PC-3 (cell line): ENCODE measurements at regions not wholly inside any gene's neighbourhood (a gene's known extent, or its start where the extent isn't known, plus 50 kb on each side); places are given as distances from the start of the nearest gene placed in this dataset.

Experiments used
- ATAC-seq: fragments of 200-7000 bp; cut with Tn5 transposase; 2 replicates; pipeline ENCODE4 v1.9.1; 2020; ENCODE audit warnings: mild to moderate bottlenecking, moderate library complexity
- BruUV-seq: library from RNA; stranded (reverse); fragments of 400-500 nt; replicated peaks from 2 replicates; lab custom pipeline; 2021; lab: Mats Ljungman, UMichigan
- CTCF ChIA-PET: fragments of 300-600 bp; sonication (Branson Sonifier 250); formaldehyde crosslinking; loops from one replicate; lab custom pipeline; 2022; ENCODE audit warnings: antibody characterized with exemption; lab: Charles Lee
- POLR2A ChIA-PET: fragments of 300-600 bp; sonication (Branson Sonifier 250); formaldehyde crosslinking; loops from one replicate; lab custom pipeline; 2022; ENCODE audit warnings: antibody characterized with exemption; ENCODE audit not compliant: unreplicated experiment; lab: Charles Lee
- DNase-seq: peaks from one replicate; pipeline ENCODE4 v3.0.0-alpha.2; 2015
- H2AFZ ChIP-seq: fragments of 300-600 bp; sonication (generic); 2 replicates; pipeline ENCODE4 v1.6.0; 2016; ENCODE audit warnings: antibody characterized with exemption, low read length
- H3F3A ChIP-seq: fragments of 300-600 bp; sonication (generic); one replicate; pipeline ENCODE4 v1.6.0; 2017; ENCODE audit warnings: antibody characterized with exemption, low read length, control low read depth, mild to moderate bottlenecking; ENCODE audit not compliant: unreplicated experiment
- H3K27ac ChIP-seq: fragments of 300-600 bp; sonication (generic); 2 replicates; pipeline ENCODE4 v1.5.1; 2016; ENCODE audit warnings: mild to moderate bottlenecking, low read length
- H3K27me3 ChIP-seq: fragments of 300-600 bp; sonication (generic); 2 replicates; pipeline ENCODE4 v1.6.1; 2016; ENCODE audit warnings: low read length, mixed read lengths
- H3K36me3 ChIP-seq: fragments of 300-600 bp; sonication (generic); 2 replicates; pipeline ENCODE4 v1.6.1; 2016; ENCODE audit warnings: low read depth, mixed run types, low read length, mixed read lengths
- H3K4me1 ChIP-seq: fragments of 300-600 bp; sonication (generic); 2 replicates; pipeline ENCODE4 v1.5.1; 2016; ENCODE audit warnings: low read length; ENCODE audit not compliant: insufficient read depth
- H3K4me2 ChIP-seq: fragments of 300-600 bp; sonication (generic); 2 replicates; pipeline ENCODE4 v1.6.0; 2016; ENCODE audit warnings: low read length
- H3K4me3 ChIP-seq: fragments of 300-600 bp; sonication (generic); 2 replicates; pipeline ENCODE4 v1.5.1; 2016; ENCODE audit warnings: mild to moderate bottlenecking, low read length, mixed read lengths
- H3K79me2 ChIP-seq: fragments of 300-600 bp; sonication (generic); 2 replicates; pipeline ENCODE4 v1.6.1; 2017; ENCODE audit warnings: low read length, mixed read lengths
- H3K9ac ChIP-seq: fragments of 300-600 bp; sonication (generic); 2 replicates; pipeline ENCODE4 v1.6.0; 2016; ENCODE audit warnings: mild to moderate bottlenecking, low read length
- H3K9me2 ChIP-seq: fragments of 300-600 bp; sonication (generic); replicated peaks from 2 replicates; pipeline ENCODE4 v1.6.1; 2016; ENCODE audit warnings: mixed run types, low read length, mixed read lengths
- H3K9me3 ChIP-seq: fragments of 300-600 bp; sonication (generic); 2 replicates; pipeline ENCODE4 v1.6.1; 2016; ENCODE audit warnings: low read length, mixed read lengths
- H4K20me1 ChIP-seq: fragments of 300-600 bp; sonication (generic); 2 replicates; pipeline ENCODE4 v1.6.1; 2016; ENCODE audit warnings: low read length, mixed read lengths
- CTCF ChIP-seq: fragments of 300-600 bp; sonication (generic); conservative IDR thresholded peaks from 2 replicates; pipeline ENCODE4 v1.5.1; 2017; ENCODE audit warnings: antibody characterized with exemption, low read depth, mild to moderate bottlenecking, low read length
- EZH2 ChIP-seq: fragments of 300-600 bp; sonication (generic); IDR thresholded peaks from one replicate; pipeline ENCODE4 v1.6.1; 2017; ENCODE audit warnings: antibody characterized with exemption, mild to moderate bottlenecking, low read length; ENCODE audit not compliant: unreplicated experiment
- EZH2phosphoT487 ChIP-seq: fragments of 300-600 bp; sonication (generic); IDR thresholded peaks from 2 replicates; pipeline ENCODE4 v1.6.1; 2018; ENCODE audit warnings: mild to moderate bottlenecking, antibody characterized with exemption, low read length, borderline replicate concordance
- intact Hi-C: fragments of 100-400 bp; cut with micrococcal nuclease; formaldehyde crosslinking; loops from 2 replicates; pipeline ENCODE4 v1.9.0; 2023

- TF ChIP-seq EZH2phosphoT487 (no peak), CTCF (no peak), EZH2 (no peak)
- no TSS peak for BruUV-seq
- ATAC-seq (no peak), DNase-seq (no peak)
- Histone ChIP-seq H3K4me3 (no peak overlapping the region), H3K79me2 (no peaks in the 10 kb centered on the region), H4K20me1 (no peaks in the 10 kb centered on the region), H3K9ac (no peak overlapping the region), H3K27ac (no peak overlapping the region), H3K36me3 (no peaks in the 10 kb centered on the region), H3F3A (no peaks in the 10 kb centered on the region), H3K27me3 (no peaks in the 10 kb centered on the region), H3K9me3 (no peaks in the 10 kb centered on the region), H3K4me2 (no peak overlapping the region), H3K9me2 (no peaks in the 10 kb centered on the region), H3K4me1 (no peaks in the 10 kb centered on the region), H2AFZ (no peak overlapping the region)
- CTCF ChIA-PET: no interaction called here
- POLR2A ChIA-PET: no interaction called here
- intact Hi-C loops: no loop called here
These were observed 1178.0 kb downstream of the UQCRFS1 start for GRCh38 chr19:28034936-28035335.

DNA sequence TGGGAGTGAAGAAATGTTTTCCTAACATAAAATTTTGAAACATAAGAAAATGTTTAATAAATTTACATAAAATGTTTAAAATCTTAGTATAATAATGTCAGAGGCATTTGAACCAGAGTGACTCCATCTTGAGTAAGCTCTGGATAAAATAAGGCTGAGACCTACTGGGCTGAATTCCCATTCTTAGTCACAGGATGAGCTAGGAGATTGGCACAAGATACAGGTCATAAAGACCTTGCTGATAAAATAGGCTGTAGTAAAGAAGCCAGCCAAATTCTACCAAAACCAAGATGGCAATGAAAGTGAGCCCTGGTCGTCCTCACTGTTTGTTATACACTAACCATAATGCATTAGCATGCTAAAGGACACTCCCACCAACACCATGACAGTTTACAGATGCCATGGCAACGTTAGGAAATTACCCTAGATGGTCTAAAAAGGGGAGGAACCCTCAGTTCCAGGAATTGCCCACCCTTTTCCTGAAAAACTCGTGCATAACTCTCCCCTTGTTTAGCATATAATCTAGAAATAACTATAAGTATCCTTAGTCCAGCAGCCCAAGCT, 1184.0 kb downstream of the UQCRFS1 start:
- Histone ChIP-seq H3F3A (no peaks in the 10 kb centered on the region), H4K20me1 (no peaks in the 10 kb centered on the region), H3K27me3 (no peaks in the 10 kb centered on the region), H3K4me3 (no peak overlapping the region), H3K79me2 (no peaks in the 10 kb centered on the region), H3K36me3 (no peaks in the 10 kb centered on the region), H2AFZ (no peak overlapping the region), H3K4me2 (no peak overlapping the region), H3K9me3 (no peaks in the 10 kb centered on the region), H3K27ac (no peak overlapping the region), H3K9me2 (no peaks in the 10 kb centered on the region), H3K4me1 (no peaks in the 10 kb centered on the region), H3K9ac (no peak overlapping the region)
- BruUV-seq: no TSS peak
- intact Hi-C loops: no loop called here
- ChIA-PET POLR2A (no interaction called here), CTCF (no interaction called here)
- ATAC-seq (no peak), DNase-seq (no peak)
- TF ChIP-seq EZH2: no peak
- no peak for TF ChIP-seq CTCF
- no peak for TF ChIP-seq EZH2phosphoT487

DNA sequence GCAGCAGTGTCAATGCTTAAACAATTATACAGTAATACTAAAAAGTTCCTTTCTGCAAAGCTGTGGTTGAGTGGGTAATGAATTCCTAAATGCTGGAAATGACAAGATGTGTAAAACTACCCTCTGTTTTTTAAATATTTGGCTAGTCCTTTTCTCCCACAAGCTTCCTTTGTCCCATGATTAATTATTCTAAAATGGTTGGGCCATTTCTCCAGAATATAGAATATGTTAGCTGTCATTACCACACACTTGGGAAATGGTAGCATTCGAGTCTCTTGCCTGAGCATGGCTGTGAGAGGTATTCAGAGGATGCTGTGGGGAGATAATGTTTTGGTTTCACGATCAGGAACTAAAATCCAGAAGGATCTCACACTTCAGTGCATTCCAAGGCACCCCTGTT, 1185.8 kb downstream of the UQCRFS1 start:
- intact Hi-C loops: no loop called here
- H3K27me3 ChIP-seq: no peaks in the 10 kb centered on the region
- CTCF ChIA-PET: no interaction called here
- no peak overlapping the region for H3K4me2 ChIP-seq
- H3K4me3 ChIP-seq: no peak overlapping the region
- TF ChIP-seq CTCF: no peak
- TF ChIP-seq EZH2: no peak
- no peak for TF ChIP-seq EZH2phosphoT487
- POLR2A ChIA-PET: no interaction called here
- no peaks in the 10 kb centered on the region for H3K9me2 ChIP-seq
- H3K79me2 ChIP-seq: no peaks in the 10 kb centered on the region
- no peak overlapping the region for H2AFZ ChIP-seq
- H3F3A ChIP-seq: no peaks in the 10 kb centered on the region
- H3K36me3 ChIP-seq: no peaks in the 10 kb centered on the region
- DNase-seq (no peak), ATAC-seq (no peak)
- BruUV-seq: no TSS peak
- no peak overlapping the region for H3K9ac ChIP-seq
- no peaks in the 10 kb centered on the region for H3K4me1 ChIP-seq
- no peaks in the 10 kb centered on the region for H3K9me3 ChIP-seq
- no peaks in the 10 kb centered on the region for H4K20me1 ChIP-seq
- no peak overlapping the region for H3K27ac ChIP-seq
